ENCODE measurements at regions not wholly inside any gene's neighbourhood (a gene's known extent, or its start where the extent isn't known, plus 50 kb on each side); places are given as distances from the start of the nearest gene placed in this dataset.

DNA sequence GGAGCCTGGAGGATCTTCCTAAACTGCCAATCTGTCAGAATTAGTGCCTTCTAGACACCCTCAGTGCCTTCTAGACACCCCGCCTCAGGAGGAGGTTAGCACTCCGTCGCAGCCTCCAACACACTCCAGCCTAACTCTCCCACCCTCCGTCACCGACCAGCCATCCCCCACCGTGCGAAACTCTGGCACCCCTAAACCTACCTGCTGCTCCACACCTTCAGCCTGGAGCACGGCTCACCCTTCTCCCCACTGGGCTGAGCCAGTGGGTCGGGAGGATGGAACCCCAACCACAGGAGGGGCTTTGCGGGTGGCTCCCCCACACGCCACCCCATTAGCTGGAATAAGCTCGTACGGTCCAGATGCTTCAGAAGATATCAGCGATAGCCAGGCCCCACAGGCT, 468.9 kb upstream of the HS6ST1 start:
- TF ChIP-seq, protein P1, sequence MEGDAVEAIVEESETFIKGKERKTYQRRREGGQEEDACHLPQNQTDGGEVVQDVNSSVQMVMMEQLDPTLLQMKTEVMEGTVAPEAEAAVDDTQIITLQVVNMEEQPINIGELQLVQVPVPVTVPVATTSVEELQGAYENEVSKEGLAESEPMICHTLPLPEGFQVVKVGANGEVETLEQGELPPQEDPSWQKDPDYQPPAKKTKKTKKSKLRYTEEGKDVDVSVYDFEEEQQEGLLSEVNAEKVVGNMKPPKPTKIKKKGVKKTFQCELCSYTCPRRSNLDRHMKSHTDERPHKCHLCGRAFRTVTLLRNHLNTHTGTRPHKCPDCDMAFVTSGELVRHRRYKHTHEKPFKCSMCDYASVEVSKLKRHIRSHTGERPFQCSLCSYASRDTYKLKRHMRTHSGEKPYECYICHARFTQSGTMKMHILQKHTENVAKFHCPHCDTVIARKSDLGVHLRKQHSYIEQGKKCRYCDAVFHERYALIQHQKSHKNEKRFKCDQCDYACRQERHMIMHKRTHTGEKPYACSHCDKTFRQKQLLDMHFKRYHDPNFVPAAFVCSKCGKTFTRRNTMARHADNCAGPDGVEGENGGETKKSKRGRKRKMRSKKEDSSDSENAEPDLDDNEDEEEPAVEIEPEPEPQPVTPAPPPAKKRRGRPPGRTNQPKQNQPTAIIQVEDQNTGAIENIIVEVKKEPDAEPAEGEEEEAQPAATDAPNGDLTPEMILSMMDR (IDR thresholded peaks at IDR 0.05; ENCODE audit: low read length): no peak
- no peak for TF ChIP-seq EZH2 (optimal IDR thresholded peaks at IDR 0.05; ENCODE audit: low read depth, low read length)
